Activated naive CD4-positive, alpha-beta T cell treated with anti-CD3 and anti-CD28 coated beads, Interleukin-2, amount 50 U/mL, for 24 hours (primary cell): ENCODE measurements at regions not wholly inside any gene's neighbourhood (a gene's known extent, or its start where the extent isn't known, plus 50 kb on each side); places are given as distances from the start of the nearest gene placed in this dataset.
"Not testable (repeated sequence)": the region's sequence is repeated elsewhere in the genome, so short reads cannot be mapped to it uniquely, and the experiment has no call there.

Experiments used
- H3K27ac Mint-ChIP-seq: one replicate; pipeline ENCODE4 v1.8.0; 2021; ENCODE audit warnings: mild to moderate bottlenecking, mixed read lengths
- H3K27me3 Mint-ChIP-seq: one replicate; pipeline ENCODE4 v1.8.0; 2021; ENCODE audit warnings: mixed read lengths
- H3K36me3 Mint-ChIP-seq: one replicate; pipeline ENCODE4 v1.8.0; 2021; ENCODE audit warnings: mixed read lengths
- H3K4me1 Mint-ChIP-seq: one replicate; pipeline ENCODE4 v1.8.0; 2021; ENCODE audit warnings: mixed read lengths
- H3K4me3 Mint-ChIP-seq: one replicate; pipeline ENCODE4 v1.8.0; 2021; ENCODE audit warnings: mild to moderate bottlenecking, mixed read lengths
- H3K9me3 Mint-ChIP-seq: one replicate; pipeline ENCODE4 v1.8.0; 2021; ENCODE audit warnings: mixed read lengths

DNA sequence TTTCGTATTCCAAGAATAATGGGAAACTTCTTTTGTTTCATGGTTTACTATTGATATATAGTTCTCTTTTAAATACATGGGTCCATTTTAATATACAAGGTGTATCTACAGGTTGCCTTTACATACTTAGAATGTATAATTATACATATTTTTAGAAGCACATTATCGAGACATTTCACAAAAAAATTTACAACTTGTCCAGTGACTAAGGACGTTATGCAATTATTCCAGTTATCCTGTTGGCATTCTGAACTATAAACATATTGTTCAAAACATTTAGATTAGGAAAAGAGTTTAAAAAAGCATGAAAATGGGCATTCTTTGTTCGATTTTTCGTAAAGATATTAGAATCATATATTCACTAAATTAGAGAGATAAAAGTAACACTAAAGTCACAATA lies 344.6 kb upstream of the TMEFF2 start:
- H3K27ac Mint-ChIP-seq: no peak overlapping the region
- H3K9me3 Mint-ChIP-seq: no peaks in the 10 kb centered on the region
- no peak overlapping the region for H3K4me3 Mint-ChIP-seq
- H3K27me3 Mint-ChIP-seq: no peaks in the 10 kb centered on the region
- H3K4me1 Mint-ChIP-seq: no peaks in the 10 kb centered on the region
- H3K36me3 Mint-ChIP-seq: no peaks in the 10 kb centered on the region

DNA sequence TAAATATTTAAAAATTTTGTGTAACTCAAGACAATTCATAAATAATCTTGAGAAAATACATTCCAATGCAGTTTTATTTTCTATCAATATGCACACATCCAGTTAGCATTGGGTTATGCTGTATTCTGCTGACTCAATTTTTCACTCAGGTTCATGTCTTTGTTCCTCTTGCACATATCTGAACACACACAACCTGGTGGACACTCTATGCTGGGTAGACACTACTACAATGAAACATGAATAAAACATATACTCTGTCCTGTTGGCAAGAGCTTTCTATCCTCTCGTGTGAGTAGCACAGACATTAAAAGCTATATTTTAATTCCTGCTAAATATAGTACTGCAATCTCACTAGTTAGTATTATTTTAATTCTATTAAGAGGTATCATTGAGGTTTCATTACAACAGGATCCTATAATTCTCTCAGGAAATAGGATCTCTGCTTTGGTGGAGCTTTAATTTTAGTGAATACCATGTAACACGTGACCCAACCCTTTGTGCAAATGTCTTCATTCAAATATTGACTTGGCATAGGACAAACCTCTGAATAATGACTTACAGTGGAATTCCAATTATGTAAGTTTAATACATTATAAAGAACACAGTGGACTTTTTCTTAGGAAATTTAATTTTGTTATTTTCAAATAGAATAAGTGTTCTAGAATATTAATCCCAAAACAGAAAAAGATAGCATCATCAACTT lies 342.3 kb upstream of the TMEFF2 start:
- no peaks in the 10 kb centered on the region for H3K9me3 Mint-ChIP-seq
- H3K4me3 Mint-ChIP-seq: no peak overlapping the region
- H3K27me3 Mint-ChIP-seq: no peaks in the 10 kb centered on the region
- H3K36me3 Mint-ChIP-seq: no peaks in the 10 kb centered on the region
- no peaks in the 10 kb centered on the region for H3K4me1 Mint-ChIP-seq
- no peak overlapping the region for H3K27ac Mint-ChIP-seq

DNA sequence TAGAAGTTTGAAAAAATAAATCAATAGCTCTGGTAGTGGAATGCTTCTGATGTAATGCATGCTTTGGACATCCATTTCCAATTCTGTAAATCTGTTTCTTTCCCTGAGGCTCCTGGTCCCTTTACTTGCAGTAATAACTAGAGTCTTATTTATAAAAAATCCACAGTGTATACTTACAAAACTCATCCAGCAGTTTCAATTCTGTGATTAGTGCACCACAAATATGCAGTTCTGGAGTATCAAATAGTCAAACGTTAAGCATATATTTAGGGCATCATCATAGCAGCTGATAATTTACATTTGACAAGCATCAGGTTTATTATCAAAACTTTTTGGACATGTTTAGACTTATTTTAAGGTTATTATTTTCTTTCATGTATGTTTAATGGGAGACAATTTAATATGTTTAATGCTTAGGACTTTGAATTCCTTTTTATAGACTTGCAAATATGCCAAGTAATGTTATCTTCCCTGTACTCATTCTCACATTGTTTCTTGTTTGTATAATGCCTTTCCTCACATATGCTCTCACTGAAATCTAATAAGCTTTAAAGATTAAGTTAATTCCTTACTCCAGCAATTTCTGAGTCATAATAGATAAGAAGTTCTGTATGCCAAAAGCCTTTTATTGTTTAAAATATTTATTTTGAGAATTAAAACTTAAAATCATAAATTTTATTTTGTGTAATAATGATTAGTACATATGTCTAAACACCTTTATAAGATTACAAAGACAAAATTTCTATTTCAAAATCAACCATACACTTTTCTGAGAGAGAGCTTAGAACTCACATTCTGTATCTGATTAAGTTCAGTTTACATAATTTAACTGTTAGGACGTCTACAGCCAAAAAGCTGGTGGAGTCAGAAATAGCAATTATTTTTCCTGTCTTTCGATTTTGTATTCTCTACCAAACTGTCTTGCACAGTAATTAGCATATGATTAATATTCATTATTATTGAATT lies 341.5 kb upstream of the TMEFF2 start:
- Mint-ChIP-seq H3K27ac (no peak overlapping the region), H3K27me3 (no peaks in the 10 kb centered on the region), H3K36me3 (no peaks in the 10 kb centered on the region), H3K4me3 (no peak overlapping the region), H3K9me3 (no peaks in the 10 kb centered on the region), H3K4me1 (no peaks in the 10 kb centered on the region)

GRCh38 chr2:192534072-192534471 lies 339.3 kb upstream of the TMEFF2 start:
- H3K4me1 Mint-ChIP-seq: no peaks in the 10 kb centered on the region
- no peaks in the 10 kb centered on the region for H3K36me3 Mint-ChIP-seq
- no peaks in the 10 kb centered on the region for H3K9me3 Mint-ChIP-seq
- no peak overlapping the region for H3K4me3 Mint-ChIP-seq
- H3K27me3 Mint-ChIP-seq: no peaks in the 10 kb centered on the region
- no peak overlapping the region for H3K27ac Mint-ChIP-seq

DNA sequence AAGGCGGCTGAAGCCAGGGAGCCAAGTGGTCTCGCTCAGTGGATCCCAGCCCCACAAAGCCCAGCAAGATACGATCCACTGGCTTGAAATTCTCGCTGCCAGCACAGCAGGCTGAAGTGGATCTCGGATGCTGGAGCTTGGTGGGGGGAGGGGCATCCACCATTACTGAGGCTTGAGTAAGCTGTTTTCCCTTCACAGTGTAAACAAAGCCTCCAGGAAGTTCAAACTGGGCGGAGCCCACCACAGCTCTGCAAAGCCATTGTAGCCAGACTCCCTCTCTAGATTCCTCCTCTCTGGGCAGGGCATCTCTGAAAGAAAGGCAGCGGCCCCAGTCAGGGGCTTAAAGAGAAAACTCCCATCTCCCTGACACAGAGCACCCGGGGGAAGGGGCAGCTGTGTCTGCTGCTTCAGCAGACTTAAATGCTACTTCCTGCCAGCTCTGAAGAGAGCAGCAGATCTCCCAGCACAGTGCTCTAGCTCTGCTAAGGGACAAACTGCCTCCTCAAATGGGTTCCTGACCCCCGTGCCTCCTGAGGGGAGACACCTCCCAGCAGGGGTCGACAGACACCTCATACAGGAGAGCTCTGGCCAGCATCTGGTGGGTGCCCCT lies 330.0 kb upstream of the TMEFF2 start:
- not testable (repeated sequence) for H3K4me1 Mint-ChIP-seq, H3K27me3 Mint-ChIP-seq, H3K36me3 Mint-ChIP-seq, H3K4me3 Mint-ChIP-seq, H3K27ac Mint-ChIP-seq
- peaks cover 10% of the 10 kb centered on the region for H3K9me3 Mint-ChIP-seq

DNA sequence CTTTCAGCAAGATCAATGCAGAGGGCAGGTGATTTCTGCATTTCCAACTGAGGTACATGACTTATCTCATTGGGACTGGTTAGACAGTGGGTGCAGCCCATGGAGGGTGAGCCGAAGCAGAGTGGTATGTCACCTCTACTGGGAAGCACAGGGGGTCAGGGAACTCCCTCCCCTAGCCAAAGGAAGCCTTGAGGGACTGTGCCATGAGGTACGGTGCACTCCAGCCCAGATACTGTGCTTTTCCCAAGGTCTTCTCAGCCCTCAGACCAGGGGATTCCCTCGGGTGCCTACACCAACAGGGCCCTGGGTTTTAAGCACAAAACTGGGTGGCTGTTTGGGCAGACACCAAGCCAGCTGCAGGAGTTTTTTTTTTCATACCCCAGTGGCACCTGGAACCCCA lies 329.5 kb upstream of the TMEFF2 start:
- H3K4me1 Mint-ChIP-seq, H3K27me3 Mint-ChIP-seq, H3K36me3 Mint-ChIP-seq, H3K27ac Mint-ChIP-seq, H3K4me3 Mint-ChIP-seq: not testable (repeated sequence)
- H3K9me3 Mint-ChIP-seq: peaks cover 10% of the 10 kb centered on the region

DNA sequence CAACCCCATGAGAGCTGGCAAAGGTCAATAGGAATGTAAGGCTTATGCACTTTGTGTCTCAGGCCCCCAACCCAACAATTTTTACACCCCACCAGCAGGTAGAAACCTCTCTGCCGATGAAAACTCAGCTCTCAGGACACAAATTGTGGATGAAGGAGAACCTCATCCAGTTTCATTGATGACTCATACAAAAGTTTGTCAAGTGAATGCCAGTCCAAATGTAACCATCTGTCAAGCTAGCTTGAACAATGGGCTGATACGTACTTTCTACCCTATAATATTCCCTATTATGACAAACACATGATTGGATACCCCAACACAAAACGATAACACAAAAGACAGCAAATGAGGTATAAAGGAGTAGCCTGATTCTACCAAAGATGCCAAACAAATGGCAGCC lies 321.2 kb upstream of the TMEFF2 start:
- Mint-ChIP-seq H3K36me3 (no peaks in the 10 kb centered on the region), H3K4me1 (no peaks in the 10 kb centered on the region), H3K27me3 (peaks cover 4% of the 10 kb centered on the region), H3K27ac (no peak overlapping the region), H3K9me3 (no peaks in the 10 kb centered on the region), H3K4me3 (no peak overlapping the region)

GRCh38 chr2:192513575-192513974 lies 318.8 kb upstream of the TMEFF2 start:
- no peak overlapping the region for H3K4me3 Mint-ChIP-seq
- H3K36me3 Mint-ChIP-seq: no peaks in the 10 kb centered on the region
- H3K9me3 Mint-ChIP-seq: no peaks in the 10 kb centered on the region
- no peaks in the 10 kb centered on the region for H3K27me3 Mint-ChIP-seq
- no peak overlapping the region for H3K27ac Mint-ChIP-seq
- H3K4me1 Mint-ChIP-seq: no peaks in the 10 kb centered on the region

- not testable (repeated sequence) for H3K36me3 Mint-ChIP-seq
These were observed 313.2 kb upstream of the TMEFF2 start for GRCh38 chr2:192507836-192508450.

GRCh38 chr2:192500550-192501200 lies 305.9 kb upstream of the TMEFF2 start:
- no peak overlapping the region for H3K4me3 Mint-ChIP-seq
- H3K27ac Mint-ChIP-seq: no peak overlapping the region
- no peaks in the 10 kb centered on the region for H3K27me3 Mint-ChIP-seq
- H3K9me3 Mint-ChIP-seq: peaks cover 3% of the 10 kb centered on the region
- no peaks in the 10 kb centered on the region for H3K4me1 Mint-ChIP-seq
- H3K36me3 Mint-ChIP-seq: no peaks in the 10 kb centered on the region

More at GRCh38 chr2:192507836-192508450, 313.2 kb upstream of the TMEFF2 start:
- not testable (repeated sequence) for H3K27me3 Mint-ChIP-seq, H3K4me1 Mint-ChIP-seq, H3K9me3 Mint-ChIP-seq, H3K27ac Mint-ChIP-seq, H3K4me3 Mint-ChIP-seq

DNA sequence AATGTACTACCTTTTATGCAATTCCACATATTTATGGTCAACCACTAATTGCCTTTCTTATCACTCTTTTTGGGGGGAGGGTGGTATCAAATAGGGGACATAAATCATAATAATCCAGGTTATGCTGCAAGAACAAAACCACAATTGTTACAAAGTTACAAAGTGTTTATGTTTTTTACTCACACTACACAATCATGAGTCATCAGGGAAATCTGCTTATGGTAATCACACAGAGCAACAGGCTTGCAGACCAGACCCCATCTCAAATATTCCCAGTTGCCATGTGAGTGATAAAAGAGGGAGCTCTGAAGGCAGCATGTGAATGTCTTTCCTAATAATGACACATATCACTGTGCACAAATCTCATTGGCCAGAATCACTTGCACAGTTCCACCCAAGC lies 304.7 kb upstream of the TMEFF2 start:
- H3K9me3 Mint-ChIP-seq: peaks cover 7% of the 10 kb centered on the region
- H3K4me1 Mint-ChIP-seq: no peaks in the 10 kb centered on the region
- no peaks in the 10 kb centered on the region for H3K27me3 Mint-ChIP-seq

GRCh38 chr2:192498747-192499146 lies 304.0 kb upstream of the TMEFF2 start:
- Mint-ChIP-seq H3K4me1 (no peaks in the 10 kb centered on the region), H3K9me3 (peaks cover 7% of the 10 kb centered on the region), H3K36me3 (no peaks in the 10 kb centered on the region), H3K27ac (no peak overlapping the region), H3K4me3 (no peak overlapping the region), H3K27me3 (no peaks in the 10 kb centered on the region)

More for the DNA sequence above, 304.7 kb upstream of the TMEFF2 start:
- no peaks in the 10 kb centered on the region for H3K36me3 Mint-ChIP-seq
- H3K27ac Mint-ChIP-seq: no peak overlapping the region
- no peak overlapping the region for H3K4me3 Mint-ChIP-seq

DNA sequence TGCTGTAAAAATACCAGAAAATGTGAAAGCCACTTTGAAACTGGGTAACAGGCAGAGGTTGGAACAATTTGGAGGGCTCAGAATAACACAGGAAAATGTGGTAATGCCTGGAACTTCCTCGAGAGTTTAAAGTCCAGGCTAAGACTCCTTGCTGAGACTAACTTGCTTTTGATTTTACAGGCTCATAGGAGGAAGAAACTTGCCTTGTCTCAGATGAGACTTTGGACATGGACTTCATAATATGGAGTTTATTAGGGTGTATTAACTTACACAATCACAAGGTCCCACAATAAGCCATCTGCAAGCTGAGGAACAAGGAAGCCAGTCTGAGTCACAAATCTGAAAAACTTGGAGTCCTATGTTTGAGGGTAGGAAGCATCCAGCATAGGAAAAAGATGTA lies 293.4 kb upstream of the TMEFF2 start:
- not testable (repeated sequence) for H3K27ac Mint-ChIP-seq, H3K4me3 Mint-ChIP-seq, H3K36me3 Mint-ChIP-seq, H3K9me3 Mint-ChIP-seq, H3K27me3 Mint-ChIP-seq, H3K4me1 Mint-ChIP-seq

GRCh38 chr2:192487636-192488035 lies 292.9 kb upstream of the TMEFF2 start:
- H3K27ac Mint-ChIP-seq: no peak overlapping the region
- no peaks in the 10 kb centered on the region for H3K27me3 Mint-ChIP-seq
- H3K9me3 Mint-ChIP-seq: peaks cover 5% of the 10 kb centered on the region
- H3K4me3 Mint-ChIP-seq: no peak overlapping the region
- no peaks in the 10 kb centered on the region for H3K4me1 Mint-ChIP-seq
- no peaks in the 10 kb centered on the region for H3K36me3 Mint-ChIP-seq

GRCh38 chr2:192484903-192485302 lies 290.2 kb upstream of the TMEFF2 start:
- no peak overlapping the region for H3K4me3 Mint-ChIP-seq
- no peak overlapping the region for H3K27ac Mint-ChIP-seq
- peaks cover 5% of the 10 kb centered on the region for H3K9me3 Mint-ChIP-seq
- no peaks in the 10 kb centered on the region for H3K4me1 Mint-ChIP-seq
- H3K27me3 Mint-ChIP-seq: no peaks in the 10 kb centered on the region
- H3K36me3 Mint-ChIP-seq: no peaks in the 10 kb centered on the region
